ENCODE measurements at regions not wholly inside any gene's neighbourhood (a gene's known extent, or its start where the extent isn't known, plus 50 kb on each side); places are given as distances from the start of the nearest gene placed in this dataset.

DNA sequence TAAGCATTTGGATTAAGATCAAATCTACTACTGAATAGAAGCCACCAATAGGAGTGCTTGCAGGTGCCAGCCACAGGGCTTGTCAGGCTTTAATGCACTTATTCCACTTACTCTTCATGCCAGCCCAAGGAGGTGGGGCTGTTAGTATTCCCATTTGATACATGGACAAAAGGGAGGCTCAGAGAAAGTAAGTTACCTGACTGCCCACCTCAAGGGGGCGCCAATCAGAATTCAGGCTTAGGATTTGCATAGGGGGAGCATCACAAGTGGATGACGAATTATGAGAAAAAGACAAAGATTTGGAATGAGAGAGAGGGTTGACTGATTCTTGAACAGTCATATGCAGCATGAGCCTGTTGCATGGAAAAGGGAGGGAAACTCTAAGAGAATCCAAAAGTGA, 188.4 kb upstream of the TSHZ2 start:
- Histone ChIP-seq H3K27me3 (ENCODE audit: insufficient read depth, low read length, poor library complexity) (peaks cover 7% of the 10 kb centered on the region), H3K27ac (ENCODE audit: low read length) (no peak overlapping the region), H4K20me1 (ENCODE audit: insufficient read depth, low read length) (no peaks in the 10 kb centered on the region), H3K36me3 (ENCODE audit: insufficient read depth, low read length) (no peaks in the 10 kb centered on the region), H2AFZ (ENCODE audit: low read depth, low read length) (no peak overlapping the region), H3K4me1 (ENCODE audit: insufficient read depth, low read length) (no peaks in the 10 kb centered on the region), H3K9ac (ENCODE audit: low read depth, low read length) (no peak overlapping the region), H3K4me2 (ENCODE audit: insufficient read depth, low read length) (no peak overlapping the region), H3K79me2 (ENCODE audit: insufficient read depth, low read length) (no peaks in the 10 kb centered on the region), H3K9me3 (ENCODE audit: insufficient read depth, low read length, severe bottlenecking) (no peaks in the 10 kb centered on the region), H3K4me3 (ENCODE audit: low read depth in 1 of 2, low read length in 2 of 2) (no peak overlapping the region)
- peak; percentile 12 for DNase-seq
- no peak for TF ChIP-seq EZH2 (IDR thresholded peaks at IDR 0.05; ENCODE audit: borderline replicate concordance, low read depth, low read length, severe bottlenecking)
- TF ChIP-seq, protein P1, sequence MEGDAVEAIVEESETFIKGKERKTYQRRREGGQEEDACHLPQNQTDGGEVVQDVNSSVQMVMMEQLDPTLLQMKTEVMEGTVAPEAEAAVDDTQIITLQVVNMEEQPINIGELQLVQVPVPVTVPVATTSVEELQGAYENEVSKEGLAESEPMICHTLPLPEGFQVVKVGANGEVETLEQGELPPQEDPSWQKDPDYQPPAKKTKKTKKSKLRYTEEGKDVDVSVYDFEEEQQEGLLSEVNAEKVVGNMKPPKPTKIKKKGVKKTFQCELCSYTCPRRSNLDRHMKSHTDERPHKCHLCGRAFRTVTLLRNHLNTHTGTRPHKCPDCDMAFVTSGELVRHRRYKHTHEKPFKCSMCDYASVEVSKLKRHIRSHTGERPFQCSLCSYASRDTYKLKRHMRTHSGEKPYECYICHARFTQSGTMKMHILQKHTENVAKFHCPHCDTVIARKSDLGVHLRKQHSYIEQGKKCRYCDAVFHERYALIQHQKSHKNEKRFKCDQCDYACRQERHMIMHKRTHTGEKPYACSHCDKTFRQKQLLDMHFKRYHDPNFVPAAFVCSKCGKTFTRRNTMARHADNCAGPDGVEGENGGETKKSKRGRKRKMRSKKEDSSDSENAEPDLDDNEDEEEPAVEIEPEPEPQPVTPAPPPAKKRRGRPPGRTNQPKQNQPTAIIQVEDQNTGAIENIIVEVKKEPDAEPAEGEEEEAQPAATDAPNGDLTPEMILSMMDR (IDR thresholded peaks at IDR 0.05; ENCODE audit: borderline replicate concordance, extremely low read depth, low read length, poor library complexity, severe bottlenecking): peak; percentile 51
- no peak for ATAC-seq (ENCODE audit: insufficient read depth, low read depth)

DNA sequence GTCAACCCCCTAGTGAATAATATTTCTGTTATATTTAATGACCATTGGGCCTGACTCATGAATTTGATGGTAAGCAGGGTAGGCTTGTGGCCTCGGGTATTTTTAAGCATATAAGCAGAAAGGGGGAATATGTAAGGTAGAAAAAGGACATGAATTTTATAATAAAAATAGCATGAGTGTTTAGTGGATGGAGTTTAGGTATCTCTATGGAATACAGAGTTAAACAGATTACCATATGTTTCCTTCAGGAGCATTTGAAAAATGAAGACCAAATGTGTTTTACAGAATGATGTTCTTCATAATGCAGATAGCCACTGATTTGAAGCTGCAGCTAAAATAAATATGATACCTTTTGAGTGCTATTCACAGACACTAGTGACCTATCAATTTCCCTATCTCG, 191.7 kb upstream of the TSHZ2 start:
- Histone ChIP-seq H3K27me3 (ENCODE audit: insufficient read depth, low read length, poor library complexity) (peaks cover 4% of the 10 kb centered on the region), H3K36me3 (ENCODE audit: insufficient read depth, low read length) (no peaks in the 10 kb centered on the region), H3K9ac (ENCODE audit: low read depth, low read length) (no peak overlapping the region), H2AFZ (ENCODE audit: low read depth, low read length) (no peak overlapping the region), H3K27ac (ENCODE audit: low read length) (no peak overlapping the region), H3K79me2 (ENCODE audit: insufficient read depth, low read length) (no peaks in the 10 kb centered on the region), H4K20me1 (ENCODE audit: insufficient read depth, low read length) (no peaks in the 10 kb centered on the region), H3K9me3 (ENCODE audit: insufficient read depth, low read length, severe bottlenecking) (no peaks in the 10 kb centered on the region), H3K4me1 (ENCODE audit: insufficient read depth, low read length) (no peaks in the 10 kb centered on the region), H3K4me3 (ENCODE audit: low read depth in 1 of 2, low read length in 2 of 2) (no peak overlapping the region), H3K4me2 (ENCODE audit: insufficient read depth, low read length) (no peak overlapping the region)
- TF ChIP-seq EZH2 (IDR thresholded peaks at IDR 0.05; ENCODE audit: borderline replicate concordance, low read depth, low read length, severe bottlenecking): no peak
- TF ChIP-seq, protein P1 (IDR thresholded peaks at IDR 0.05; ENCODE audit: borderline replicate concordance, extremely low read depth, low read length, poor library complexity, severe bottlenecking): no peak
- ATAC-seq (ENCODE audit: insufficient read depth, low read depth) (no peak), DNase-seq (no peak)

DNA sequence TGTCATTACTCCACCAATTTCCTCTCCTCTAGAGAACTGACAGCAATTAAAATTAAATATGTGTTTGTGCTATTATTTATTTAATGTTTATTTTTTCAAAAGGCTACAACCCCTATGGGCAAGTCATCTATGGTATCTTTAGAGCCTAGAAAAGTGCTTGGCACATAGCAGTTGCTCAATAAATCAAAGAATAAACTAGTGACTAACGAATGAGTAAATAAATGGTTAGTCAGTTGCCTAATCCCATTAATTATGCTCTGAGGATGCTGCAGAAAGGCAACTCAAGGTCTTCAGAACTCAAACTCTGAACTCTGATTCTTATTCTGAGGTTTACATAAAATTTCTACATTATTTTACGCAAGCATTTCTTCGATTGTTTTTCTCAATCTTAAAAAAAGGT, 193.0 kb upstream of the TSHZ2 start:
- ATAC-seq (ENCODE audit: insufficient read depth, low read depth) (no peak), DNase-seq (no peak)
- Histone ChIP-seq H4K20me1 (ENCODE audit: insufficient read depth, low read length) (no peaks in the 10 kb centered on the region), H3K9ac (ENCODE audit: low read depth, low read length) (no peak overlapping the region), H3K36me3 (ENCODE audit: insufficient read depth, low read length) (no peaks in the 10 kb centered on the region), H3K4me2 (ENCODE audit: insufficient read depth, low read length) (no peak overlapping the region), H3K27ac (ENCODE audit: low read length) (no peak overlapping the region), H3K79me2 (ENCODE audit: insufficient read depth, low read length) (no peaks in the 10 kb centered on the region), H3K4me1 (ENCODE audit: insufficient read depth, low read length) (no peaks in the 10 kb centered on the region), H3K27me3 (ENCODE audit: insufficient read depth, low read length, poor library complexity) (no peaks in the 10 kb centered on the region), H3K4me3 (ENCODE audit: low read depth in 1 of 2, low read length in 2 of 2) (no peak overlapping the region), H2AFZ (ENCODE audit: low read depth, low read length) (no peak overlapping the region), H3K9me3 (ENCODE audit: insufficient read depth, low read length, severe bottlenecking) (no peaks in the 10 kb centered on the region)
- TF ChIP-seq, protein P1 (IDR thresholded peaks at IDR 0.05; ENCODE audit: borderline replicate concordance, extremely low read depth, low read length, poor library complexity, severe bottlenecking): no peak
- TF ChIP-seq EZH2 (IDR thresholded peaks at IDR 0.05; ENCODE audit: borderline replicate concordance, low read depth, low read length, severe bottlenecking): no peak

DNA sequence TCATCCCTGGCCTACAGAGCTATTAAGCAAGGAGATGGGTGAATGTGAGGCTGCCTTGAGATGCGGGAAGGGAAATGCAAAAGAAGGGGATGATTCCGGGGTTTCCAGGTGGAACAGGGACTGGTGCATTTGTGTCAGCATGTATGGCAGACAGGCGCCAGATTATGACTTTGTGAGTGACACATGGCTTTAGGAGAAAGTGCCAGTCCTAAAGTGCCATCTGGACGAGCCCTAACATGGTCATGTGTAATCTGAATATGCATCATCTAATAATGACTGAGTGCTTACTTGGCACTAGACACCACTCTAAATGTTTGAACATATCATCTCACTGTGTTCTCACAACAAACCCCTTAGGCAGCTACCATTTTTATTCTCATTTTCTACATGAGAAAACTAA, 195.0 kb upstream of the TSHZ2 start:
- H3K27me3 ChIP-seq (ENCODE audit: insufficient read depth, low read length, poor library complexity): no peaks in the 10 kb centered on the region
- ATAC-seq (ENCODE audit: insufficient read depth, low read depth): no peak
- H3K27ac ChIP-seq (ENCODE audit: low read length): no peak overlapping the region
- H3K4me2 ChIP-seq (ENCODE audit: insufficient read depth, low read length): no peak overlapping the region
- H3K36me3 ChIP-seq (ENCODE audit: insufficient read depth, low read length): no peaks in the 10 kb centered on the region
- H3K9ac ChIP-seq (ENCODE audit: low read depth, low read length): no peak overlapping the region
- TF ChIP-seq EZH2 (IDR thresholded peaks at IDR 0.05; ENCODE audit: borderline replicate concordance, low read depth, low read length, severe bottlenecking): no peak
- TF ChIP-seq, protein P1 (IDR thresholded peaks at IDR 0.05; ENCODE audit: borderline replicate concordance, extremely low read depth, low read length, poor library complexity, severe bottlenecking): no peak
- no peak overlapping the region for H2AFZ ChIP-seq (ENCODE audit: low read depth, low read length)
- no peaks in the 10 kb centered on the region for H3K79me2 ChIP-seq (ENCODE audit: insufficient read depth, low read length)
- no peak for DNase-seq
- H3K9me3 ChIP-seq (ENCODE audit: insufficient read depth, low read length, severe bottlenecking): no peaks in the 10 kb centered on the region
- H3K4me3 ChIP-seq (ENCODE audit: low read depth in 1 of 2, low read length in 2 of 2): no peak overlapping the region
- H3K4me1 ChIP-seq (ENCODE audit: insufficient read depth, low read length): no peaks in the 10 kb centered on the region
- no peaks in the 10 kb centered on the region for H4K20me1 ChIP-seq (ENCODE audit: insufficient read depth, low read length)
